ENCODE measurements at regions not wholly inside any gene's neighbourhood (a gene's known extent, or its start where the extent isn't known, plus 50 kb on each side); places are given as distances from the start of the nearest gene placed in this dataset.

DNA sequence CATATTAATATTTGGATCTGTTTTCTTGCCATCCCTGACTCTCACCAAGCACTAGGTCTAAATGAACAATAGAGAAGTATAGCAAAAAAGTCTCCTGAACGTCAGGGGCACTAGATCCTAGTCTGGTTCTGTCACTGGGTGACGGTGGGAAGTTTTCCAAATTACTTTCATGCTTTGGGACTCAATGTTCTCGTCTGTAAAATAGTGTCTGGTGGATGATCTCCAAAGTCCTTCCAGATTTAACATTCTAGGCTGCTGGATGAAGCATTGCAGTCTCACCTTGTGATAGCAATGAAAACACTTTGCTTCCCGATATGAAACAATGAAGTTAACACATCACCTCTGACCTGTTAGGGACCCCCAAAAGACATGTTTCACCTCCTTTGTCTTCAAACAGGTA is 199.3 kb downstream of the SEC61B start:
- Histone ChIP-seq H3K4me3 (ENCODE audit: low read length) (no peak overlapping the region), H3K4me1 (ENCODE audit: control insufficient read depth, insufficient read depth, low read length) (peaks cover 8% of the 10 kb centered on the region), H3K9me3 (ENCODE audit: control insufficient read depth, low read length) (no peaks in the 10 kb centered on the region), H3K9ac (ENCODE audit: low read length) (no peak overlapping the region), H3K36me3 (ENCODE audit: control insufficient read depth, insufficient read depth, low read length, severe bottlenecking) (no peaks in the 10 kb centered on the region), H3K27me3 (replicated peaks; ENCODE audit: control insufficient read depth, insufficient read depth, low read length) (no peaks in the 10 kb centered on the region)
- DNase-seq (ENCODE audit: low read depth): no peak

DNA sequence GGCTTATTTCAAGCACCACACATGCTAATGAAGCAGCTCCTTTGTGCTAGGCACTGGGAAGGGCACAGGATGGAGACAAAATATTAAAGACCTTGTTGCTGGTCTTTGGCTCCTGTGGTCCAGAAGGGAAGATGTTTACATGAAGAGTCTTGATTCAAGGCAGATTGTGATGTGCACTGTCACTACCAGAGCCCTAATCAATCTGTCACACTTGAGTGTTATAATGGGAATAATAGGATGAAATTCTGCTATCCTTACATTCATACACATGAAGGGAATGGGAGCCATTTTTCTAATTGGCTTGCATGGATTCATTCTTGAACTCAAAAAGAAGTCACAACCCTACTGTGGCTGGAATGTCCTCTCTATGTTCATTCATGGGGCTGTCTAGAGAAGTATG is 203.0 kb downstream of the SEC61B start:
- H3K9me3 ChIP-seq (ENCODE audit: control insufficient read depth, low read length): no peaks in the 10 kb centered on the region
- no peak overlapping the region for H3K9ac ChIP-seq (ENCODE audit: low read length)
- H3K27me3 ChIP-seq (replicated peaks; ENCODE audit: control insufficient read depth, insufficient read depth, low read length): no peaks in the 10 kb centered on the region
- no peaks in the 10 kb centered on the region for H3K4me1 ChIP-seq (ENCODE audit: control insufficient read depth, insufficient read depth, low read length)
- no peaks in the 10 kb centered on the region for H3K36me3 ChIP-seq (ENCODE audit: control insufficient read depth, insufficient read depth, low read length, severe bottlenecking)
- H3K4me3 ChIP-seq (ENCODE audit: low read length): no peak overlapping the region
- no peak for DNase-seq (ENCODE audit: low read depth)

DNA sequence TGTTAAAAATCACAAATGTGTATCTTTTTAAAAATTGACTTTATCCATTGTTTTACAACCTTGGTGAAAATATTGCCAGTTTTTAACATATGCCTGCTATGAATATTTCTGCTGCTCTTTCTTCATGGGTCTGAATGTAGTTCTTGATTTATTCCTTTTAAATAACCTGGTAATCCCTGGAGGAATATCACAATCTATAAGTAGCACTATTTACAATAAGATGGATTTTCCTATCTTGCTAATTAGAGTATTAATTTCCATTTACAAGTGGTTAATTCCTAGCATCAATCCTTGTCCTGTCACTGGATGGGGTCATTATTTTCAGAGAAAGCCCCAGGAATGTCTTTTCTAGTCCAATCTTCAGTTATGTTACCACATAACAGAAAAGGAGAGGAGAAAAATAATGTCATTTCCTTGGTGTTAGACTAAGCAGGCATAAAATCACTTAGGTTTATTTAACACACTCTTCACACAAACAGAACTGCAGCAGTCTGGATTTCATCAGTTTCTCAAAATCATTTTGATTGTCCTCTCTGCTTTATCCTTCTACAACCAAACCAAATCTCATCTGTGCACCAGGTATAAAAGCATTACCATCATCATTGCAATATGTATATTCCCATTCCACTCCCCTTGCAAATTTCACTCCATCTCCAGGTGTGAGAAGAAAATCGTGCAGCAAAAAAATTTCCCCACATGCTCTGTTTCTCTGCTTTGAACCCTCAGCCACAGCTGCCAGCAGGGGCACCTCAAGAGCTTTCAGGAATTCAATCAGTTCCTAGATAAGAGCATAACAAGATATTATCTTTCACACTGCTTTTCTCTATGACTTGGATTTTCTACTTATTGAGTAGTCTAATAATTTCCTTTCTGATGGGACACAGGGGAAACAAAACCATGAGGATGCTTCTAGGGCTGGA is 204.1 kb downstream of the SEC61B start:
- Histone ChIP-seq H3K9ac (ENCODE audit: low read length) (no peak overlapping the region), H3K4me3 (ENCODE audit: low read length) (no peak overlapping the region), H3K36me3 (ENCODE audit: control insufficient read depth, insufficient read depth, low read length, severe bottlenecking) (no peaks in the 10 kb centered on the region), H3K9me3 (ENCODE audit: control insufficient read depth, low read length) (no peaks in the 10 kb centered on the region), H3K27me3 (replicated peaks; ENCODE audit: control insufficient read depth, insufficient read depth, low read length) (no peaks in the 10 kb centered on the region), H3K4me1 (ENCODE audit: control insufficient read depth, insufficient read depth, low read length) (no peaks in the 10 kb centered on the region)
- DNase-seq (ENCODE audit: low read depth): no peak

DNA sequence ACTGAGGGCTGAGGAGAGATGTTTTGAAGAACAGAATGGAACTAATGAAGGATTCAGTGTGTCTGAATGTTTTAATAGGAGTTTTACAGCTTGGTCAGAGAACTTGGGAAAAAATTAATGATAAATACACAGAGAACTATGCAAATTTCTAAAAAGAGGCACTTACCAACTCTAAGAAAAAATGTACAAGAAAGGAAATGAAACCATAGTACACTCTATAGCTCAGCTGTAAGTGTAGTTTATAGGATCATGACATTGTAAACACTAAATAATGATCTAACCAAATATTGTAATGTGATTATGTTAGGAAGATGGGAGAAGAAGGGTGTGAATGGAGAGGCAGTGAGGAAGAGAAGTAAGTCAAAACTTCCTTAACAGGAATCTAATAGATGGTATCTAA is 205.2 kb downstream of the SEC61B start:
- H3K4me1 ChIP-seq (ENCODE audit: control insufficient read depth, insufficient read depth, low read length): no peaks in the 10 kb centered on the region

DNA sequence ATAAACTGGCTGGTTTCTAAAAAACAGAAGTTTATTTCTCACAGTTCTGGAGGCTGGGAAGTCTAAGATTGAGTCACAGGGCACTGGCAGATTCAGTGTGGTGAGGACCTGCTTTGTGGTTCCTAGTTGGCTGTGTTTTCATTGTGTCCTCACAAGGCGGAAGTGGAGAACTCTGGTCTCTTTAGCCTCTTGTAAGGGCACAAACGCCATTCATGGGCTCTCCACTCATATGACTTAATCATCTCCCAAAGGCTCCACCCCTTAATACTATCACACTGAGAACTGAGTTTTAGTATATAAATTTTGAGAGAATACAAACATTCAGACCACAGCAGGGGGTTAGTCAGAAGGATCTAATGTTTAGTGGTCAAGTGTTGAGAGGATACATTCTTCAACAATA is 208.2 kb downstream of the SEC61B start:
- H3K4me3 ChIP-seq (ENCODE audit: low read length): no peak overlapping the region
- no peaks in the 10 kb centered on the region for H3K36me3 ChIP-seq (ENCODE audit: control insufficient read depth, insufficient read depth, low read length, severe bottlenecking)
- no peak overlapping the region for H3K9ac ChIP-seq (ENCODE audit: low read length)
- no peak for DNase-seq (ENCODE audit: low read depth)
- H3K27me3 ChIP-seq (replicated peaks; ENCODE audit: control insufficient read depth, insufficient read depth, low read length): no peaks in the 10 kb centered on the region
- H3K9me3 ChIP-seq (ENCODE audit: control insufficient read depth, low read length): no peaks in the 10 kb centered on the region
- peaks cover 13% of the 10 kb centered on the region for H3K4me1 ChIP-seq (ENCODE audit: control insufficient read depth, insufficient read depth, low read length)

More for the DNA sequence above, 205.2 kb downstream of the SEC61B start:
- H3K9me3 ChIP-seq (ENCODE audit: control insufficient read depth, low read length): no peaks in the 10 kb centered on the region
- no peak overlapping the region for H3K9ac ChIP-seq (ENCODE audit: low read length)
- no peaks in the 10 kb centered on the region for H3K36me3 ChIP-seq (ENCODE audit: control insufficient read depth, insufficient read depth, low read length, severe bottlenecking)
- no peaks in the 10 kb centered on the region for H3K27me3 ChIP-seq (replicated peaks; ENCODE audit: control insufficient read depth, insufficient read depth, low read length)
- H3K4me3 ChIP-seq (ENCODE audit: low read length): no peak overlapping the region
- no peak for DNase-seq (ENCODE audit: low read depth)

DNA sequence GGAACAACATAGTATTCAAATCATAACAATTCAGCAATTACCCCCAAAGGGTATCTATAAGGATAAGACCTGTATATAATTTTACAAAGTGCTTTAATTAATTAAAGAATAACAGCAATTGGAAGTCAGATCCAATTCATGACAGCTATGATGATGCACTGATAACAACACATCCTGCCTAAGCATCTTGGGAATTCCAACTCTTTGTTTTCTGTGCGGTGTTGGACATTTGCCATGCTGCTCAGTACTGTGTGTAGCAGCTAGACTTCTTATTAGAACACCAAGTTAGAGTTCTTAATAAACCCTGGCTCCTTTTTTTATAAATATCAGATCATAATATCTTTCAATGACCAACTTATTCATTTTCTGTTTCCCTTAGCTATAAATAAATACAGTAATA is 209.0 kb downstream of the SEC61B start:
- Histone ChIP-seq H3K9ac (ENCODE audit: low read length) (no peak overlapping the region), H3K36me3 (ENCODE audit: control insufficient read depth, insufficient read depth, low read length, severe bottlenecking) (no peaks in the 10 kb centered on the region), H3K9me3 (ENCODE audit: control insufficient read depth, low read length) (no peaks in the 10 kb centered on the region), H3K4me3 (ENCODE audit: low read length) (no peak overlapping the region), H3K4me1 (ENCODE audit: control insufficient read depth, insufficient read depth, low read length) (peaks cover 13% of the 10 kb centered on the region), H3K27me3 (replicated peaks; ENCODE audit: control insufficient read depth, insufficient read depth, low read length) (no peaks in the 10 kb centered on the region)
- no peak for DNase-seq (ENCODE audit: low read depth)

DNA sequence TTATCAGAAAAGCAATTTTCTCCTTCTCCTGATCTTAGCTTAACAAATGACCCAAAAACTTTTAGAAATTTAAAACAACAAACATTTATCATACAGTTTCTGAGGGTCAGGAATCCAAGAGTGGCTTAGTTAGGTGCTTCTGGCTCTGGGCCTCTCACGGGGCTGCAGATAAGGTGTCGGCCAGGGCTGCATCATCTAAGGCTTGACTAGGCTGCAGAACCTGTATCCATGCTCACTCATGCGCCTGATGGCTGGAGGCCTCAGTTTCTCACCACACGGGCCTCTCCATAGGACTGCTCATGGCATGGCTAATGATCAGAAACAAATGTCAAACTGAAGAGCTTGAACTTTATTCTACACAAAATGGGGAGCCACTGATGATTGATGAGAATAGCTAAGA is 210.0 kb downstream of the SEC61B start:
- Histone ChIP-seq H3K4me1 (ENCODE audit: control insufficient read depth, insufficient read depth, low read length) (peaks cover 13% of the 10 kb centered on the region), H3K27me3 (replicated peaks; ENCODE audit: control insufficient read depth, insufficient read depth, low read length) (no peaks in the 10 kb centered on the region), H3K36me3 (ENCODE audit: control insufficient read depth, insufficient read depth, low read length, severe bottlenecking) (no peaks in the 10 kb centered on the region), H3K4me3 (ENCODE audit: low read length) (no peak overlapping the region), H3K9me3 (ENCODE audit: control insufficient read depth, low read length) (no peaks in the 10 kb centered on the region), H3K9ac (ENCODE audit: low read length) (no peak overlapping the region)
- no peak for DNase-seq (ENCODE audit: low read depth)

DNA sequence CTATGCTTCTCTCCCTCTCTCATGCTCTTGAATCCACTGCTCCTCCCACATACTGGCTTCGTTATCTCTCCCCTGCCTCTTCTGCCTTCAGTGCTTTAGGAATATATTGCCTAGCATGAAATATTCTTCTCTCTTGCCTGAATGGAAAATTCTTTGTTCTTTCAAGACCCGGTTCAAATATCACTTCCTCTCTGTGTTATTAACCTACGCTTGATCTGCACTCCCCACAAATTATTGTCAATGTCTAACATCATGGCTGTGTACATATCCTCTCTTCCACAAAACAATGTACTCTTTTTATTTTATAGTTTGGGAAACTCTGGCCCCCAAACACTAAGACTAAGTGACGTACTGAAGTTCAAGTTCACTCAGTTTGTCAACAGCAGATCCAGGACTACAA is 211.0 kb downstream of the SEC61B start:
- no peaks in the 10 kb centered on the region for H3K36me3 ChIP-seq (ENCODE audit: control insufficient read depth, insufficient read depth, low read length, severe bottlenecking)
- peaks cover 13% of the 10 kb centered on the region for H3K4me1 ChIP-seq (ENCODE audit: control insufficient read depth, insufficient read depth, low read length)
- no peaks in the 10 kb centered on the region for H3K9me3 ChIP-seq (ENCODE audit: control insufficient read depth, low read length)
- DNase-seq (ENCODE audit: low read depth): no peak
- H3K9ac ChIP-seq (ENCODE audit: low read length): no peak overlapping the region
- H3K4me3 ChIP-seq (ENCODE audit: low read length): no peak overlapping the region
- no peaks in the 10 kb centered on the region for H3K27me3 ChIP-seq (replicated peaks; ENCODE audit: control insufficient read depth, insufficient read depth, low read length)

DNA sequence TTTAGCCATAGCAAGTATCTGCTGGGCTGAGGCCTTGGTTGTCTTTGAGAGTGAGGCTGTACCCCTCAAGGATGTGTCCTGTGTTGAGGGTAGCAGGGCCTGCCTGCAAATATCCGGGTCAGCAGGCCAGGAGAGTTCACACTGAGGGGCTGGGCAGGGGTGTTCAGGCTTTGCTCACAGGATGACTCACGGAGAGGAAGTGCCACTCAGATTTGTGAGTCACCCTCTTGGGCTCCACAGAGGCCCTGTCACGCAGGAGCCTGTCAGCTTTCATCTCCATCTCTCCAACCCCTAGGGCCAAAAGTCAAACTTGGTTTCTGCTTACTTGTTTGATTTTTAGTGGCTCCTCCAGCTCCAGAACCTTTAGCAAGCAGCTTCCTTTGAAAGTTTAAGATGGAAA is 211.5 kb downstream of the SEC61B start:
- Histone ChIP-seq H3K9ac (ENCODE audit: low read length) (no peak overlapping the region), H3K27me3 (replicated peaks; ENCODE audit: control insufficient read depth, insufficient read depth, low read length) (no peaks in the 10 kb centered on the region), H3K4me3 (ENCODE audit: low read length) (no peak overlapping the region), H3K9me3 (ENCODE audit: control insufficient read depth, low read length) (no peaks in the 10 kb centered on the region), H3K4me1 (ENCODE audit: control insufficient read depth, insufficient read depth, low read length) (peaks cover 13% of the 10 kb centered on the region), H3K36me3 (ENCODE audit: control insufficient read depth, insufficient read depth, low read length, severe bottlenecking) (no peaks in the 10 kb centered on the region)
- peak; percentile 95 for DNase-seq (ENCODE audit: low read depth)

DNA sequence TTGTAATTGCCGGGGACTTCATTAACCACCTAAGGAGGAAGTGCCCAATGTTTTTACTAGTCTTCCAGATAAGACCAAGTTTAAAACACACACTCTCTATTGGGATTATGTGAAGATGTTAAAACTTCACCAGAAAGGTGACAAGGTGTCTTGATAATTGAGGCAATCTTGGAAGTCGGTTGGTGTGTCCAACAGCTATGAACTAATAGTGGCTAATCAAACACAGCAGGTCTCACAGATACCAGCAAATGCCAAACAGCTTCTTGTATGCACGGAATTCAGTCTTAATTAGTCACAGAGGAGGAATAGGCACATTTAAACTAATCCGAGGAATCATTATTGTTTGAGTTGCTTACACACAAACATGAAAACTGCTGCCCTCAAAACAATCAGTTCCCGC is 214.5 kb downstream of the SEC61B start:
- Histone ChIP-seq H3K36me3 (ENCODE audit: control insufficient read depth, insufficient read depth, low read length, severe bottlenecking) (no peaks in the 10 kb centered on the region), H3K4me1 (ENCODE audit: control insufficient read depth, insufficient read depth, low read length) (peaks cover 13% of the 10 kb centered on the region), H3K9me3 (ENCODE audit: control insufficient read depth, low read length) (no peaks in the 10 kb centered on the region), H3K9ac (ENCODE audit: low read length) (no peak overlapping the region), H3K27me3 (replicated peaks; ENCODE audit: control insufficient read depth, insufficient read depth, low read length) (no peaks in the 10 kb centered on the region), H3K4me3 (ENCODE audit: low read length) (no peak overlapping the region)
- no peak for DNase-seq (ENCODE audit: low read depth)

DNA sequence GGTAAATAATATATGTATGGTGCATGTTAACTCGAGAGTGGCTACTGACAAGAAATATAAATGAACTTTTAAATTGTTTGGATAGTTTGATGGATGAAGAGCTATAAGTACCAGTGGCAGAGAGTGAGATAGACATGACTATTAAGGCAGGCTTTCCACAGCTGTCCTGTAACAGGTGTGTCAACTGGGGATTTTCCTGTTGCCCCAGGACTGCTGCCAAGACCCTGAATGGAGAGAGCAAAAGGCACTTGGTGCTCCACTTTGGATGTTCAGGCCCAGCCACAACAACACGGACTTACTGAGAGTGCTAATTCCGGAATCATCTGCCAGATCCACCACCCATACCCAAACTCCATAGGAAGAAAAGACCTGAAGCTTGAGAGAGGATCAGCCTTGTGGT is 215.1 kb downstream of the SEC61B start:
- Histone ChIP-seq H3K27me3 (replicated peaks; ENCODE audit: control insufficient read depth, insufficient read depth, low read length) (no peaks in the 10 kb centered on the region), H3K4me1 (ENCODE audit: control insufficient read depth, insufficient read depth, low read length) (peaks cover 13% of the 10 kb centered on the region), H3K9me3 (ENCODE audit: control insufficient read depth, low read length) (no peaks in the 10 kb centered on the region), H3K36me3 (ENCODE audit: control insufficient read depth, insufficient read depth, low read length, severe bottlenecking) (no peaks in the 10 kb centered on the region), H3K4me3 (ENCODE audit: low read length) (no peak overlapping the region), H3K9ac (ENCODE audit: low read length) (no peak overlapping the region)
- no peak for DNase-seq (ENCODE audit: low read depth)

DNA sequence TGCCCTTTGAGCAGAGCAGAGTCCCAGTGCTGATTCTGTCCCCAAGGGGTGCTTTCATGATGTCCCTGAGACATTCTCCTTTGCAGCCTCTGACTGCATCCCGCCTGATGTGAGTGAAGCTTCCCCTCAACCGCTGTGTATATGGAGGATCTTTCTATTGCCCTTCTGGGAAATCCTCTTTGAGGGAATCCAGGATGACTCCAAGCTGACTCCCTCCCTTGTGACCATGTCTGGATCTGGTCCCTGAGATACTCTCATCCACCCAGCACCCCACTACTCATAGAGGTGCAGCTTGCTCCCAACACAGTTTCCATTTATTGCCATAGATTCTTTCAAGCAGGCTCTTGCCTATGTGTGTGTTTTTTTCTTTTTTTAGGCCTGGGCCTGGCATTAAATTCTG is 216.5 kb downstream of the SEC61B start:
- Histone ChIP-seq H3K9me3 (ENCODE audit: control insufficient read depth, low read length) (no peaks in the 10 kb centered on the region), H3K4me3 (ENCODE audit: low read length) (no peak overlapping the region), H3K36me3 (ENCODE audit: control insufficient read depth, insufficient read depth, low read length, severe bottlenecking) (no peaks in the 10 kb centered on the region), H3K27me3 (replicated peaks; ENCODE audit: control insufficient read depth, insufficient read depth, low read length) (no peaks in the 10 kb centered on the region), H3K9ac (ENCODE audit: low read length) (no peak overlapping the region), H3K4me1 (ENCODE audit: control insufficient read depth, insufficient read depth, low read length) (peaks cover 9% of the 10 kb centered on the region)
- no peak for DNase-seq (ENCODE audit: low read depth)
